ENCODE measurements at regions not wholly inside any gene's neighbourhood (a gene's known extent, or its start where the extent isn't known, plus 50 kb on each side); places are given as distances from the start of the nearest gene placed in this dataset.

GRCh38 chr5:74966141-74967026 lies 86.0 kb downstream of the GCNT4 start:
- no peak for TF ChIP-seq CTCF (IDR thresholded peaks at IDR 0.05)
- no peak for TF ChIP-seq EZH2 (IDR thresholded peaks at IDR 0.05; ENCODE audit: borderline replicate concordance, insufficient read depth, low read depth, low read length, poor library complexity, severe bottlenecking)
